ENCODE measurements at regions not wholly inside any gene's neighbourhood (a gene's known extent, or its start where the extent isn't known, plus 50 kb on each side); places are given as distances from the start of the nearest gene placed in this dataset.

DNA sequence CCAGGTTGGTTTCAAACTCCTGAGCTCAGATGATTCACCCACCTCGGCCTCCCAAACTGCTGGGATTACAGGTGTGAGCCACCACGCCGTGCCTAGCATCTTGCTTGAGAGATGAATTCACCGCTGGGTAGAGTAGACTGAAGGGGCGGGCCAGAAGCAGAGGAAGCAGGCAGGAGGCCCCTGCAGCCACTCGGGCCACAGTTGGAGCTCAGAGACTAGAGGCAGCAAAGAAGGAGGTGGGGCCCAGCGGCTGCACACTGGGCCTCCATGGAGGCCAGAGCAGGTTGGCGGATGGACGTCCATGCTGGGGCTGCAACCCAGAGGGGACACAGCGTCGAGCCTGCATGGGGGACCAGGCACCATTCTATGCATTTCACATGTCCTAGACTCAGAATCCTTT, 88.4 kb upstream of the FGF3 start:
- DNase-seq (ENCODE audit: low read depth, low spot score) (no peak), ATAC-seq (no peak)
- no peaks in the 10 kb centered on the region for H3K27me3 ChIP-seq (ENCODE audit: control insufficient read depth, insufficient read depth, low read length)
- H3K36me3 ChIP-seq (ENCODE audit: control insufficient read depth, insufficient read depth, low read length): no peaks in the 10 kb centered on the region
- H3K9me3 ChIP-seq (ENCODE audit: control insufficient read depth, insufficient read depth, low read depth, low read length): no peaks in the 10 kb centered on the region
- ChIA-PET POLR2A (interaction anchor here (0.6 kb wide), 1 partner anchor 423 kb away, joined by 3 read pairs; no protein-coding TSS in a partner anchor), CTCF (no interaction called here)
- in situ Hi-C loops (cut with HindIII; ENCODE audit: low pct_unique_long_range_greater_than_20kb, low sequenced_read_pairs): no loop called here
- no peak for TF ChIP-seq SIN3A (IDR thresholded peaks at IDR 0.05; ENCODE audit: borderline replicate concordance, insufficient read depth, low read depth, low read length)
- TF ChIP-seq REST (IDR thresholded peaks at IDR 0.05; ENCODE audit: insufficient read depth in 1 of 2, low read depth in 2 of 2, low read length in 1 of 2): no peak
- no peak for TF ChIP-seq POLR2AphosphoS5 (IDR thresholded peaks at IDR 0.05; ENCODE audit: low read depth, low read length)
- no peak for TF ChIP-seq TCF7L2 (IDR thresholded peaks at IDR 0.05; ENCODE audit: low read depth, low read length)
- no TSS peak for BruUV-seq (replicated peaks)
- intact Hi-C loops (cut with micrococcal nuclease; ENCODE audit: unreplicated experiment): no loop called here
- no peaks in the 10 kb centered on the region for H3K4me1 ChIP-seq (ENCODE audit: control insufficient read depth, insufficient read depth, low read length)
- H3K27ac ChIP-seq (ENCODE audit: low read length): no peak overlapping the region
- H3K4me3 ChIP-seq (ENCODE audit: low read depth in 2 of 2, low read length in 2 of 2): no peak overlapping the region

GRCh38 chr11:69908511-69909220, 89.5 kb upstream of the FGF3 start:
- no peaks in the 10 kb centered on the region for H3K27me3 ChIP-seq (ENCODE audit: control insufficient read depth, insufficient read depth, low read length)
- TF ChIP-seq POLR2AphosphoS5 (IDR thresholded peaks at IDR 0.05; ENCODE audit: low read depth, low read length): no peak
- intact Hi-C loops (cut with micrococcal nuclease; ENCODE audit: unreplicated experiment): no loop called here
- H3K27ac ChIP-seq (ENCODE audit: low read length): no peak overlapping the region
- in situ Hi-C loops (cut with HindIII; ENCODE audit: low pct_unique_long_range_greater_than_20kb, low sequenced_read_pairs): no loop called here
- ATAC-seq (no peak), DNase-seq (ENCODE audit: low read depth, low spot score) (no peak)
- ChIA-PET POLR2A (no interaction called here), CTCF (interaction anchor here (0.6 to 0.9 kb wide), 2 partner anchors 224 to 559 kb away, joined by 3 read pairs; no protein-coding TSS in a partner anchor)
- BruUV-seq (replicated peaks): no TSS peak
- H3K4me3 ChIP-seq (ENCODE audit: low read depth in 2 of 2, low read length in 2 of 2): no peak overlapping the region
- no peaks in the 10 kb centered on the region for H3K4me1 ChIP-seq (ENCODE audit: control insufficient read depth, insufficient read depth, low read length)
- H3K9me3 ChIP-seq (ENCODE audit: control insufficient read depth, insufficient read depth, low read depth, low read length): no peaks in the 10 kb centered on the region
- H3K36me3 ChIP-seq (ENCODE audit: control insufficient read depth, insufficient read depth, low read length): no peaks in the 10 kb centered on the region

DNA sequence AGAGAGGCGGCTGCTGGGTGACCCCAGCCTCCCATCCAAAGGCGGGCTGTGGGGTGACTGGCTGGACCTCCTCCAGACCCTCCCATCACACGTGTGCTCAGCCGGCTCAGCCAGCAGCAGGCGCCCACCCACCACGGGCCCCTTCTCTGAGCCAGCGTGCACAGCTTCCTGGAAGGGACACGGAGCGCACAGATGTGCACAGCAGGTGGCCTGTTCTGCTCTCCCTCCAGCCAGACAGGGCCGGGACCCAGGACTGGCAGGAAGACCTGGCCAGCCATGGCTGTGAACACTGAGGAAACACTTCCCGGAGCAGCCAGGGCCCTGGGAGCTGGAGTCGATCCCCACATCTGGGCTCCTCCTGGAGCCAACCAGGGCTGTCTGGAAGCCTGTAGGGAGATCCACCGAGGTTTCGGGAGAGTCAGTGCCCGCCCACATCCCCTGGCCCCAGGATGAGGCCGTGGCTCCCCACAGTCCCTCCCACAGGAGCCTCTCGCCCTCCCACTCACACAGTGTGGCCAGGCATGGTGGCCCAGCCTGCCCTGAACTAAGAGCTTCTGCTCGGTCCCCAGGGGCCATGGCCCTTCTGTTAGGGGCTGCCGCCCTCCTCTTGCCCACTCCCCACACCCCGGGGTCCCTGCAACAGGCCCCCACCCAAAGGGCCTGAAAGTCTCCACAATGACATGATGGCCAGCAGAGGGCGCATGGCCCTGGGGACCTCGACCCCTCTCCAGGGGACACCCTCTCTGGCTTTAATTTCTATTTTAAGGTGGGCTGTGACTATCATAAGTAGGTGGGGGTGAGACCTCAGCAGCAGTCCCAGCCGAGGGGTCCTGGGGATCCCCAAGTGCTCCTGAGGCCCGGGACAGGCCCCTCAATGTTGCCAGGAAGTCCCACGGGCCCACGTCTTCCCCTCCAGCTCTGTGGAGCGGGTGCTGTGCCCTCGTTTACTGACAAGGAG, 90.6 kb upstream of the FGF3 start:
- H3K27me3 ChIP-seq (ENCODE audit: control insufficient read depth, insufficient read depth, low read length): no peaks in the 10 kb centered on the region
- H3K9me3 ChIP-seq (ENCODE audit: control insufficient read depth, insufficient read depth, low read depth, low read length): no peaks in the 10 kb centered on the region
- ChIA-PET POLR2A (interaction anchor here (0.5 kb wide), 1 partner anchor 328 kb away, joined by 4 read pairs; no protein-coding TSS in a partner anchor), CTCF (interaction anchor here (0.5 to 0.8 kb wide), 4 partner anchors 8 to 725 kb away, joined by 3 to 9 read pairs (median 4); no protein-coding TSS in a partner anchor)
- ATAC-seq (peak; percentile 38; the same call in 1 of the 2 replicates), DNase-seq (ENCODE audit: low read depth, low spot score) (no peak)
- no TSS peak for BruUV-seq (replicated peaks)
- no peak overlapping the region for H3K4me3 ChIP-seq (ENCODE audit: low read depth in 2 of 2, low read length in 2 of 2)
- H3K4me1 ChIP-seq (ENCODE audit: control insufficient read depth, insufficient read depth, low read length): peaks cover 5% of the 10 kb centered on the region
- in situ Hi-C loops (cut with HindIII; ENCODE audit: low pct_unique_long_range_greater_than_20kb, low sequenced_read_pairs): no loop called here
- H3K27ac ChIP-seq (ENCODE audit: low read length): no peak overlapping the region
- H3K36me3 ChIP-seq (ENCODE audit: control insufficient read depth, insufficient read depth, low read length): no peaks in the 10 kb centered on the region
- TF ChIP-seq, protein P1, sequence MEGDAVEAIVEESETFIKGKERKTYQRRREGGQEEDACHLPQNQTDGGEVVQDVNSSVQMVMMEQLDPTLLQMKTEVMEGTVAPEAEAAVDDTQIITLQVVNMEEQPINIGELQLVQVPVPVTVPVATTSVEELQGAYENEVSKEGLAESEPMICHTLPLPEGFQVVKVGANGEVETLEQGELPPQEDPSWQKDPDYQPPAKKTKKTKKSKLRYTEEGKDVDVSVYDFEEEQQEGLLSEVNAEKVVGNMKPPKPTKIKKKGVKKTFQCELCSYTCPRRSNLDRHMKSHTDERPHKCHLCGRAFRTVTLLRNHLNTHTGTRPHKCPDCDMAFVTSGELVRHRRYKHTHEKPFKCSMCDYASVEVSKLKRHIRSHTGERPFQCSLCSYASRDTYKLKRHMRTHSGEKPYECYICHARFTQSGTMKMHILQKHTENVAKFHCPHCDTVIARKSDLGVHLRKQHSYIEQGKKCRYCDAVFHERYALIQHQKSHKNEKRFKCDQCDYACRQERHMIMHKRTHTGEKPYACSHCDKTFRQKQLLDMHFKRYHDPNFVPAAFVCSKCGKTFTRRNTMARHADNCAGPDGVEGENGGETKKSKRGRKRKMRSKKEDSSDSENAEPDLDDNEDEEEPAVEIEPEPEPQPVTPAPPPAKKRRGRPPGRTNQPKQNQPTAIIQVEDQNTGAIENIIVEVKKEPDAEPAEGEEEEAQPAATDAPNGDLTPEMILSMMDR (IDR thresholded peaks at IDR 0.05): peak; percentile 99
- no peak for TF ChIP-seq REST (IDR thresholded peaks at IDR 0.05; ENCODE audit: insufficient read depth in 1 of 2, low read depth in 2 of 2, low read length in 1 of 2)
- TF ChIP-seq TCF7L2 (IDR thresholded peaks at IDR 0.05; ENCODE audit: low read depth, low read length): no peak
- TF ChIP-seq POLR2AphosphoS5 (IDR thresholded peaks at IDR 0.05; ENCODE audit: low read depth, low read length): no peak
- no peak for TF ChIP-seq SIN3A (IDR thresholded peaks at IDR 0.05; ENCODE audit: borderline replicate concordance, insufficient read depth, low read depth, low read length)
- intact Hi-C loops (cut with micrococcal nuclease; ENCODE audit: unreplicated experiment): loop anchor here (5.0 kb wide), 1 partner anchor 223 kb away; no protein-coding TSS in a partner anchor

All from Panc1 (cell line).